H9 (cell line): ENCODE measurements at regions not wholly inside any gene's neighbourhood (a gene's known extent, or its start where the extent isn't known, plus 50 kb on each side); places are given as distances from the start of the nearest gene placed in this dataset.

ENCODE experiments used
- DNase-seq: peaks from one replicate; pipeline ENCODE4 v3.0.0-alpha.2; 2017
- H2AFZ ChIP-seq: one replicate; pipeline ENCODE4 v1.6.1; 2013; ENCODE audit warnings: mild to moderate bottlenecking, low read length, control low read depth, moderate library complexity
- H2AK5ac ChIP-seq: 2 replicates; pipeline ENCODE4 v1.6.1; 2013; ENCODE audit warnings: low read length, control low read depth, mixed read lengths; ENCODE audit not compliant: insufficient read length
- H2BK120ac ChIP-seq: one replicate; pipeline ENCODE4 v1.6.1; 2013; ENCODE audit warnings: low read depth, mild to moderate bottlenecking, low read length, control low read depth, inconsistent platforms; ENCODE audit not compliant: poor library complexity, severe bottlenecking
- H2BK12ac ChIP-seq: 2 replicates; pipeline ENCODE4 v1.6.1; 2013; ENCODE audit warnings: low read length, control low read depth, mixed read lengths, low read depth; ENCODE audit not compliant: insufficient read length
- H2BK15ac ChIP-seq: 2 replicates; pipeline ENCODE4 v1.6.1; 2013; ENCODE audit warnings: low read depth, low read length, control low read depth
- H2BK20ac ChIP-seq: one replicate; pipeline ENCODE4 v1.6.1; 2013; ENCODE audit warnings: low read depth, mild to moderate bottlenecking, low read length, control low read depth, inconsistent platforms; ENCODE audit not compliant: poor library complexity, severe bottlenecking
- H2BK5ac ChIP-seq: 2 replicates; pipeline ENCODE4 v1.6.1; 2013; ENCODE audit warnings: low read length, control low read depth, mixed read lengths; ENCODE audit not compliant: insufficient read length
- H3K14ac ChIP-seq: 2 replicates; pipeline ENCODE4 v1.6.1; 2013; ENCODE audit warnings: low read length, control low read depth; ENCODE audit not compliant: insufficient read depth
- H3K18ac ChIP-seq: 2 replicates; pipeline ENCODE4 v1.6.1; 2013; ENCODE audit warnings: low read depth, mild to moderate bottlenecking, mixed read lengths, low read length, control low read depth; ENCODE audit not compliant: insufficient read length
- H3K23ac ChIP-seq: 2 replicates; pipeline ENCODE4 v1.6.1; 2013; ENCODE audit warnings: low read length, control low read depth, mixed read lengths, low read depth; ENCODE audit not compliant: insufficient read length
- H3K23me2 ChIP-seq: 2 replicates; pipeline ENCODE4 v1.6.1; 2013; ENCODE audit warnings: low read depth, mild to moderate bottlenecking, mixed read lengths, low read length, control low read depth; ENCODE audit not compliant: insufficient read length, poor library complexity, severe bottlenecking
- H3K27ac ChIP-seq: 2 replicates; pipeline ENCODE4 v1.5.1; 2013; ENCODE audit warnings: low read length, control low read depth, mixed read lengths, low read depth; ENCODE audit not compliant: insufficient read length
- H3K27me3 ChIP-seq: 2 replicates; pipeline ENCODE4 v1.6.1; 2013; ENCODE audit warnings: low read length, control low read depth, inconsistent platforms; ENCODE audit not compliant: insufficient read depth
- H3K4ac ChIP-seq: 2 replicates; pipeline ENCODE4 v1.6.1; 2013; ENCODE audit warnings: low read depth, mild to moderate bottlenecking, control low read depth, inconsistent platforms, low read length, moderate library complexity
- H3K4me1 ChIP-seq: 2 replicates; pipeline ENCODE4 v1.6.1; 2013; ENCODE audit warnings: low read length, control low read depth, inconsistent platforms; ENCODE audit not compliant: insufficient read depth
- H3K4me2 ChIP-seq: 2 replicates; pipeline ENCODE4 v1.6.1; 2013; ENCODE audit warnings: low read length, control low read depth, mixed read lengths; ENCODE audit not compliant: insufficient read length, insufficient read depth
- H3K56ac ChIP-seq: 2 replicates; pipeline ENCODE4 v1.6.1; 2013; ENCODE audit warnings: low read depth, mild to moderate bottlenecking, mixed read lengths, low read length, control low read depth; ENCODE audit not compliant: insufficient read length
- H3K79me1 ChIP-seq: 2 replicates; pipeline ENCODE4 v1.6.1; 2013; ENCODE audit warnings: low read depth, mild to moderate bottlenecking, moderate library complexity, low read length, control low read depth, inconsistent platforms; ENCODE audit not compliant: insufficient read depth, poor library complexity, severe bottlenecking
- H3K79me2 ChIP-seq: 2 replicates; pipeline ENCODE4 v1.6.1; 2013; ENCODE audit warnings: low read length, control low read depth, inconsistent platforms; ENCODE audit not compliant: insufficient read depth
- H3K9ac ChIP-seq: 2 replicates; pipeline ENCODE4 v1.6.1; 2013; ENCODE audit warnings: low read length, control low read depth, mixed read lengths; ENCODE audit not compliant: insufficient read length; ENCODE audit errors: extremely low read depth
- H3K9me3 ChIP-seq: one replicate; pipeline ENCODE4 v1.6.1; 2013; ENCODE audit warnings: low read depth, low read length, inconsistent platforms; ENCODE audit not compliant: control insufficient read depth
- H3T11ph ChIP-seq: one replicate; pipeline ENCODE4 v1.6.1; 2013; ENCODE audit warnings: mild to moderate bottlenecking, low read length, control low read depth, inconsistent platforms
- H4K20me1 ChIP-seq: one replicate; pipeline ENCODE4 v1.6.1; 2013; ENCODE audit not compliant: control insufficient read depth, insufficient read length, insufficient read depth
- H4K5ac ChIP-seq: 2 replicates; pipeline ENCODE4 v1.6.1; 2013; ENCODE audit warnings: low read depth, mild to moderate bottlenecking, mixed read lengths, low read length, control low read depth; ENCODE audit not compliant: insufficient read length
- H4K8ac ChIP-seq: replicated peaks from 2 replicates; pipeline ENCODE4 v1.6.1; 2013; ENCODE audit warnings: low read length, control low read depth, mixed read lengths, low read depth; ENCODE audit not compliant: insufficient read length
- H4K91ac ChIP-seq: 2 replicates; pipeline ENCODE4 v1.6.1; 2013; ENCODE audit warnings: low read depth, mild to moderate bottlenecking, moderate library complexity, mixed read lengths, low read length, control low read depth; ENCODE audit not compliant: insufficient read length
- H3K27ac Mint-ChIP-seq, 3 experiments: 2 replicates in 2 of 3; 3 replicates in 1 of 3; pipeline ENCODE4 v1.8.0; 2020 to 2021; ENCODE audit warnings: mixed read lengths in 3 of 3, mild to moderate bottlenecking in 1 of 3, moderate library complexity in 1 of 3
- H3K27me3 Mint-ChIP-seq: 2 replicates; pipeline ENCODE4 v1.8.0; 2021; ENCODE audit warnings: low read depth, mild to moderate bottlenecking, moderate library complexity, mixed read lengths
- H3K36me3 Mint-ChIP-seq, 3 experiments: 2 replicates in 2 of 3; 3 replicates in 1 of 3; pipeline ENCODE4 v1.8.0; 2020 to 2021; ENCODE audit warnings: low read depth in 3 of 3, mixed read lengths in 3 of 3; ENCODE audit not compliant: insufficient read depth in 1 of 3
- H3K4me1 Mint-ChIP-seq, 2 experiments: 2 replicates each; pipeline ENCODE4 v1.8.0; 2020; ENCODE audit warnings: mixed read lengths in 2 of 2
- H3K4me3 Mint-ChIP-seq, 2 experiments: 2 replicates in 1 of 2; 3 replicates in 1 of 2; pipeline ENCODE4 v1.8.0; 2020 to 2021; ENCODE audit warnings: mild to moderate bottlenecking in 2 of 2, mixed read lengths in 2 of 2, moderate library complexity in 1 of 2
- H3K9me3 Mint-ChIP-seq, 2 experiments: 2 replicates in 1 of 2; 3 replicates in 1 of 2; pipeline ENCODE4 v1.8.0; 2020; ENCODE audit warnings: mild to moderate bottlenecking in 2 of 2, mixed read lengths in 2 of 2, moderate library complexity in 1 of 2
- CTCF ChIP-seq: fragments of 200-600 bp; sonication (generic); conservative IDR thresholded peaks from 3 replicates; pipeline ENCODE4 v1.8.0; 2021; ENCODE audit warnings: antibody characterized with exemption, mild to moderate bottlenecking
- WGBS: extraction: QIAGEN DNeasy Blood & Tissue Kit; methylation state at CpG from one replicate; pipeline ENCODE4 v1.1.7; 2013; ENCODE audit warnings: missing lambda C conversion rate, low lambda C conversion rate, mixed read lengths; ENCODE audit not compliant: insufficient read length; ENCODE audit errors: extremely low coverage; 5-methylcytosine and 5-hydroxymethylcytosine counted together

GRCh38 chr2:186017278-186017677 lies 278.7 kb downstream of the FSIP2 start:
- no peak overlapping the region for H3K27ac ChIP-seq
- no peaks in the 10 kb centered on the region for H3K23me2 ChIP-seq
- H3K79me2 ChIP-seq = no peaks in the 10 kb centered on the region
- H4K8ac ChIP-seq = no peak overlapping the region
- no peak for DNase-seq
- H3K9ac ChIP-seq = no peak overlapping the region
- H4K20me1 ChIP-seq = no peaks in the 10 kb centered on the region
- H3K27ac Mint-ChIP-seq = no peak overlapping the region
- H3K18ac ChIP-seq = no peak overlapping the region
- H3K4me1 Mint-ChIP-seq = peaks cover 2 to 5% of the 10 kb centered on the region in 2 experiments; a peak in 2 of 4 replicates
- H3K79me1 ChIP-seq = no peaks in the 10 kb centered on the region
- H3K36me3 Mint-ChIP-seq = peaks cover 9 to 24% (median 11%) of the 10 kb centered on the region in 3 experiments; a peak in 6 of 7 replicates
- no peak overlapping the region for H3K4me3 Mint-ChIP-seq
- H3K9me3 Mint-ChIP-seq = peaks cover 15 to 20% of the 10 kb centered on the region in 2 experiments
- H2AK5ac ChIP-seq = no peak overlapping the region
- no peak overlapping the region for H4K91ac ChIP-seq
- H2AFZ ChIP-seq = no peak overlapping the region
- no peaks in the 10 kb centered on the region for H3K27me3 Mint-ChIP-seq
- H3K9me3 ChIP-seq = no peaks in the 10 kb centered on the region
- H2BK120ac ChIP-seq = no peak overlapping the region
- H3K14ac ChIP-seq = no peak overlapping the region
- H2BK12ac ChIP-seq = no peak overlapping the region
- H4K5ac ChIP-seq = no peak overlapping the region
- WGBS = no CpG with 5 or more reads among the region's 4 CpGs
- no peak overlapping the region for H2BK20ac ChIP-seq
- H3K4me2 ChIP-seq = no peak overlapping the region
- H3T11ph ChIP-seq = no peak overlapping the region
- no peak for TF ChIP-seq CTCF
- H3K27me3 ChIP-seq = no peaks in the 10 kb centered on the region
- no peak overlapping the region for H2BK15ac ChIP-seq
- H3K56ac ChIP-seq = no peak overlapping the region
- H3K4ac ChIP-seq = no peak overlapping the region
- H3K4me1 ChIP-seq = no peaks in the 10 kb centered on the region; the same call in 1 of the 2 replicates
- H2BK5ac ChIP-seq = no peak overlapping the region
- H3K23ac ChIP-seq = no peak overlapping the region
